NCI-H526 treated with DMSO at 0.1 percent for 48 hours (cell line): ENCODE measurements at regions not wholly inside any gene's neighbourhood (a gene's known extent, or its start where the extent isn't known, plus 50 kb on each side); places are given as distances from the start of the nearest gene placed in this dataset.
"Not testable (repeated sequence)": the region's sequence is repeated elsewhere in the genome, so short reads cannot be mapped to it uniquely, and the experiment has no call there.

ENCODE experiments used
- DNase-seq: peaks from one replicate; lab custom pipeline; 2025; lab: John Stamatoyannopoulos, UW

DNA sequence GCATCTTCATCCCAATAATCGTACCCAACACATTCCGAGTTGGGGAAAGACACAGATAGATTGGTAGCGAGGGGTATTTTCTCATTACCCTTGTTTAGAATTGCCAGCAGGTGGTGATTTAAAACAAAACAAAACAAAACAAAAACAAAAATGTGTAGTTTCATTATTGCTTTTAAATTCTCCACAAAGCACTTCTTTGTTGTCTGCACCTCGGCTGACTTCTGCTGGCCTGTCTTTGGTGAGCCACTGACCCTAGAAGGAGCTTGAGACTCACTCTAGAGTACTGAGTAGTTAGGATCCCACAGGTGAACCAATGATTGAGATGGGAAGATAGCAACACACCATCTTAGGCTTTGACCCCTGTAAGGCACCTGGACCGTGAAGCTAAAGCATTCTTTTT, 105.4 kb upstream of the BET1 start:
- no peak for DNase-seq

DNA sequence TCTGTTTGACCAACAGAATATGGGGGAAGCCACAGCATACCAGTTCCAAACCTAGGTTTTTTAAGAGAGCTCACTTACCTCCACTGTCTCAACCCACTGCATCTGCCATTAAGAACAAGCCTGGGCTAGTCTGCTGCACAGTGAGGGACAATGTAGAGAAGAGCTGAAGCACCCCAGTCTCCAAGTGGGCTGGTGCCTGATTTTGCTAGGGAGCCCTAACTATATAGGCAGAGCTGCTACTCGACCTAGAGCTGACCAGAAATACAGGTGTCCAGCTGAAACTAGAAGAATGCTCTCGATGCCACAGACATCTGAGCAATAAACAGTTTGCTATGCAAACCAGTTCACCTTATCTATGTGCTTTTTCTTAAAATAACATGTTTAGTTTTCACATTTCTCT, 106.9 kb upstream of the BET1 start:
- no peak for DNase-seq

DNA sequence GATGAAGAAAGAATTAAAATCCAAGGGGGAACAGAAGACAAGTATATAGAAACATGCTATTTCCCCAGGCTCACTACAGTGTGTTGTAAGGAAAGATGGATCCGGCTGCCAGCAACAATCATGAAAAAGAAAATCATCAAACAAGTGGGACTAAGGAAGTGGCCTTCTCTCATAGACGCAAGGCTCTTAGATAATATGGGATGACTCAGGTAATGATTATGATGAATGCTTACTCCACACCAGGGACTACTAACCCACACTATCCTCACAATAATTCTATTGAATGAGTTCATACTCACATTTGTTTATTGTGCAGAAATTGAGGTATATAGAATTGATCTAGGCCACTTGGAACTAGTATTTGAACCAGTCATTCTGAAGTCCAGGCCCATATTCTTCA, 111.2 kb upstream of the BET1 start:
- DNase-seq: no peak

DNA sequence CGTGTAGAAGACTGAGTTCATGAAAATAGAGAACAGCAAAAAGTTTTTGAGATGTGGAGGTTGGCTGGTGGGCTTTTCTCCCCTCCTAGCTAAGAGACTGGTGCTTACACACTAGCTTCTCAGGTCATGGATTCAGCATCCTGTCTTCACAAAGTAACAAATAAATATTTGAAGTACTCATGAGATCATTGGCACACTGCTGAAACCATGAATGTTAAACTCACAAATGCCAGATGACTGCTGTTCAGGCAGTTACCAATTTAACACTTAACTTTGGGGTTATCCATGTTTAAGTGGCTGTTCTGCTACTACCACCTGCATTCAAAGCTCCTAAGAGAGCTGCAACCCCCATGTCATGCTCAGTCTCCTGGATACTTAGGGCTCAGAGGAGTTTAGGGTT, 119.0 kb upstream of the BET1 start:
- DNase-seq: no peak

DNA sequence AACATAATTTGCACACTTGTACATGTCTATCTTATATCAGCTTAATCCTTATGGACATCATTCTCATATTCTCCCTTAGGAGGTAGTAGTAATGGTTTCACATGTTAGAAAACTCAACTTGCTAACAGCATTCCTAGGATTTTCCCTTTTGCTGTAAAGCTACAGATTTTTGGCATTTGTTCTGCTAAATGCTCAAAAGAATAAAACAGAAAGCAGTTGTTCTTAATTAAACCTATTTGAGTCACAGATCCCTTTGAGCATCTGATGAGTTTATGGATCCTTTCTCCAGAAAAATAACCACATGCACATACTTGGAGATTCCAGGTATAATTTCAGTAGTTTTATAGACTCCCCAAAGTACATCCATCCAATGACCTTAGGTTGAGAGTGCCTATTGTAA, 122.9 kb upstream of the BET1 start:
- no peak for DNase-seq

DNA sequence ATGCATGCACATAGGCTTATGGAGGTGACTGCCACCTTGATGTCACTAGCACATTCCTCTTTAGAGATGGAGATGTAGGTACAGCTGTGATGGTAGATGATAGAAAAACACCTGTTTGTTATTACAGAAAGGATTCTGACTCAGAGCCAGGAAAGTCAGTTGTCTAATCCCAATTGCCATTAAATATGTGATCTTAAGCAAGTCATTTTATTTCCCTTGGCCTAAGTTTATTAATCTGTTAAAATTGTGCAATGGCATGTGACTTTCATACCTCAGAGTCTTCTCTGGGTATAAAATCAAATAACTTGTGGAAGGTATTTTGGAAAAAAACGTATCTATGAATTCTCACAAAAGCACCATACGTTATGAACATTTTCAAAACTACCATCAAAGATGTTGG, 123.9 kb upstream of the BET1 start:
- DNase-seq: no peak

DNA sequence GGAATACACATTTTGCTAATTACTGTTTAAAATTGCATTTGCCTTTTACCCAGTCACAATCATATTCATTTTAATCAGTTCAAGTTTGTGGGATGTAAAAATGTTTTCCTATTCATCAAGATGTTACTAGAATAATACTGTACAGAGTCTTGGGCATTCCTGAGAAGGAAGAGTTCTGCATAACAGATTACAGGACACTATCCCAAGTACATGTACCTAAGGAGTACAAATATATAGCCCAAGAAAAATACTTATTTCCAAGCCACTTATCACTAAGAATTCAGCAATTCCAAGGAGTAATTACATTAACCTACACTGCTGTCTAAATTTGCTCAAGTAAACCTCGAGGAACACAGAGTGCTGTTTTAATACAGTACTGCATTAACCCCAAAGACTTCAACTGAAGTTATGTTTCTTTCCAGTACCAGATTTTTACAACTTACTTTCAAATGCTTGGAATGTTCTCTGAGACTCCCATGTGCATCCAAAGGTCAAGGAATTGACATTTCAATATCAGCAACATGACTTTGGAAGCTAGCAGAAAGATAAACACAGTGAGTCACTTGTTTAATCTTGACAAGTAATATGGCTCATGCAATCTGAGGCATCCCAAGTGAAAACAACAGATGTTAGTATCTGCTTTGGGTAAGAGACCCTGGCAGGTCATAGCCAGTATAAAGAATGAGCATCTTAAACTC, 125.4 kb upstream of the BET1 start:
- no peak for DNase-seq

DNA sequence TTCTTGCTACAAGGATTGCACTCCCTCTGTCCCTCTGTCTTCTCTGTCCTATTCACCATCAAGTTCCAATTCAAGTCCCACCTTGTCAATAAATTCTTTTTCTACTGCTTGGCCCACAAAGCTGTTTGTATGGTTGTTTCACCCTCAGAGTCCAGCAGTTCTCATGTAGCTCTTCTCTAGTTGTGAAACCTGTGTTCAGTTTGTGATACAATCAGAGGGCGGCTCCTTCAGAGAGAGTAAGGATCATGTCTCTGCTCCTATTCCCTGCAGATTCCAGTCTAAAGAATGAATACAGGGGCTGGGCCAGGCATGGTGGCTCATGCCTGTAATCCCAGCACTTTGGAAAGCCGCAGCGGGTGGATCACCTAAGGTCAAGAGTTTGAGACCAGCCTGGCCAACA, 126.6 kb upstream of the BET1 start:
- no peak for DNase-seq

DNA sequence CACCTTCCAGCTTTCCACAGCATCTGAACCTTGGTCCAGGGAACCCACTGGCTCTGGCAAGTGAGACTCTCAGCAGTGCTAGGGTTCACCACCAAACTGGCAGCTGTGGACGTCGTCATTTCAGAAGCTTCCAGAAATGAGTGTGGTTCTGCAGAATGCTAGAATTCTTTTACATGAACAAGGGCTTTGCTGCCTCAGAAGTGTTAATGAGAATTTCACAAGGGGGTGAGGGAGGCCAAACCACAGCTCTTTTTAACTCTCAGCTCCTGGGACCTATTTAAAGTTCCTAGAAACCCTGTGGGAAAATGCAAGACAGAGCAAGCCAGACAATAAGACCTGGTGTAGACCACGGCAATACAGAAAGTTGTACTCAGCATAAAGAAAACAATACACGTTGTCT, 129.3 kb upstream of the BET1 start:
- DNase-seq: no peak

DNA sequence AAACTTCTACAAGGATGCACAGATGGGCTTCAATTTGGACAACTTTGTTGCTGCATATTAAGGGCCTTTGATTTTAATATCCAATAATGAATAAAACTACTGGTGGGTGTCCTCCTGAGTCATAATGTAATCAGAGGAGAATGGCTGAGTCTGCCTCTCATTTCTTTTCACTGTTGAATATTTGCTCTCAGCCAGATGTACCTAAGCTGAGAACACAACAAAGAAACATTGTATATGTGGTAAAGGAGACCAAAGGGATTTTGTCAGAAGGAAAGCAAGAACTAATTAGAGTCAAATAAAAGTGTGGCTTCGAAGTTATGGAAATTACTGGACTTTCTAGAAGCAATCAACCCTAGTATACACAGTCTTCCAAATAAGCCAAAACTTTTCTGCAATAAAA, 131.0 kb upstream of the BET1 start:
- DNase-seq: no peak

DNA sequence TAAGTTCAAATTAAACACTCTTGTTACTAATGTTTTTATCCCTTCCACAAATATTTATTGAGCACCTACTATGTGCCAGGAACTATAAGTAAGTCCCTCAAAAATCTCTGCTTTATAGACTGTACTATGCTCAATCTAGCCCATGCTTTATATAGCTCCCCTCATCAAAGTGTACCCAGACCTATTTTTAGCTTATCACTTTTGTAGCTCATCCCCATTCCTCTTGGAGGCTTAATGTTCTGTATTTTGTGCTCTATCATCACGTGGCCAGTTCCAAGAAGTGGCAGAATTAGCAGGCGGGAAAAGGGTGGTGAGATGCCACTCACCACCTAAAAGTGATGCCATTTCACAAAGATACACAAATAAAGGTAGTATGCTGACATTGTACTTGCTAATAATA, 138.1 kb upstream of the BET1 start:
- no peak for DNase-seq

DNA sequence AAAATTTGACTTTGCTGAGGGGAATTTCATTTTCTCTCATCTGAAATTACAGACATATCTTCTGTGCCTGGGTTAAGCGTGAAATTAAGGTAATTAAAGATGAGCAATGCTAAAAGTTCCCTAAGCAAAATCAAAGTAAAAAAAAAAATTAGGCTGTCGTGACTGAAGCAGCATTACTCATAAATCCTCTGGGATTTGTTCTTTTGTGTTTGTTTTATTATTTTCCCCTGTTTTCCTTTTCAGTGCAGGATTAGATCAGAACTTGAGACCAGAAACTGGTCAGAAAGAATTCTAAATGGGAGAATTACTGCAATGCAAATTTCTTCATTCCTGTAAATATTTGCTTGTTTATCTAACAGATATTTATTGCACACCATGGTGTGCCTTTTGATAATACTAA, 141.4 kb upstream of the BET1 start:
- DNase-seq: no peak

DNA sequence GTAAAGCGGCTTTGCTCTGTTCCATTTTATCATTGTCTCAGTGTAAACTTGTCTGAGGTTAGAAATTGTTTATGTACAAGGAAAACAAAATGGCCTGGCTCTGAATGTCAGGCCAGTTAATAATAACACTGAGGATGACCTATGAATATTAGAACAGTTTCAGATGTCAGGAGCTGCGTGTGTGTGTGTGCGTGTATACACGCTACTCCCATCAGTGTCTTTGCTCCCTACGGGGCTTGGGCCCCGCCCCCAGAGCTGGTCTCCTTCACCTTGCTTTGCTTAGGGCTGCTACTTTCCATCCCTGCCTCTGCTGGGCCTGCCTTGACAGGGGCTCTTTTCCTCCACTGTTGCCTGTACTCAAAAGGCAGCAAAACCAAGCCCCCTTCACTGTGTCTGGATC, 142.3 kb upstream of the BET1 start:
- no peak for DNase-seq

DNA sequence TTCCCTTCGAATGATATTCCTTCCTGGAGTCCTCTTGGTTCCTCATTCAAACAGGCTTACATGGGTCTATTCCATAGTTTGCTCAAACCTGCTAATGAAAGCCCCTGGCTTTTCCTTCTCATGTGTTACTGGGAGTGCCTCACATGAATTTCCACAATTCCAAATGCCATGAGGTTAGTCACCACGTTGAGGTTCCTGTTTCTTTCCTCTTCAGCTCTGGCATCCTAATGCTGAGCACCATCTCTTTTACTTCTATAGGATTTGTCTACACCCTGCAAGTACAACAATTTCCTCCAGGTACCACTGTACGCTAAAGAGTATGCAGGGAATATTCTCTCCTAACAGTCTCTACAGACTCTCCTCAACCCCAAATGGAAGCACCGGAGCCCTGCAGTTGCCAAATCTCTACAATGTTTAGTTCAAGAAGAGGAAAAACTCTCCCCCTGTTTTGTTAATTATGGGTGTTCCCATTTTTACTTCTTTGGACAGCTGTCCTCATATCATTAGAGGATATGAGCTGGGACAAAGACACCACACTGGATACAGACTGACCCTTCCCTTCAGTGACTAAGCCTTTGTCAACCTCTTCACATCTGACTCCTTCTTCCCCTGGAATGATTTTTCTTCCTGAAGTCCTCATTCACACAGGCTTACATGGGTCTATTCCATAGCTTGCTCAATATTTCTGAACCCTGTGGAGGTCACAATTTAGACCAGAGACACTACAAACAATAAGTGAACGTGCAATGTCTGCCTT, 145.8 kb upstream of the BET1 start:
- DNase-seq: no peak

DNA sequence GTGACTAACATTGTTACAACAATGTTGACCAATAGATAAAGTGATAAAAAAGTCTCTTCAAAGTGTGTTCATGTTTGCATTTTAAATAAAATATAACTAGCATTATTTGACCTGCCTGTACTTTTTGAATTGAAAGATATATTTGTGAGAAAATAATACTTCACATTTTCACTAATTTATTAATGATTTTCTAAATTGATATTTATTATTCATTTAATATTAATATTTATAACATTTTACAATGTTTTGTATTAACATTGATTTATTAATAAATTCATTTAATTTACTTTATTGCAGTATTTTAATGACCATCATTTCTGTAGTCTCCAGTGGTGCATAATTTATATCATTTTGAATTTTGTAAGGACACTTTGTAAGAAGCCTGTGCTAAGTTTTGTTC, 150.0 kb upstream of the BET1 start:
- no peak for DNase-seq

DNA sequence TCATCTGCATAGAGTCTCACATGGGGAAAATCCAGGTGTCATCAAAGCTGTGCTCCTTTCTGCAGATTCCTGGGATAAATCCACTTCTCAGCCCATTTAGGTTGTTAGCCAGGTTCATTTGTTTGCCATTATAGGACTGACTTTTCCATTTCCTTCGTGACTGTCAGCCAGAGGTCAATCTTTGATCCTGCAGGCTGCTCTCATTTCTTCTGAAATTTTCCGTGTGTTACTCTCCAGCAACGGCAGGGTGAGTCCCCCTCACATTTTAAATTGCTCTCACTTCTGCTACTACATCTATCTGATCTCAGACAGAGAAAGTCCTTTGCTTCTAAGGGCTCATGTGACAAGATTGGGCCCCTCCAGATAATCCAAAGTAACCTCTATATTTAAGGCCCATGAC, 150.7 kb upstream of the BET1 start:
- no peak for DNase-seq

DNA sequence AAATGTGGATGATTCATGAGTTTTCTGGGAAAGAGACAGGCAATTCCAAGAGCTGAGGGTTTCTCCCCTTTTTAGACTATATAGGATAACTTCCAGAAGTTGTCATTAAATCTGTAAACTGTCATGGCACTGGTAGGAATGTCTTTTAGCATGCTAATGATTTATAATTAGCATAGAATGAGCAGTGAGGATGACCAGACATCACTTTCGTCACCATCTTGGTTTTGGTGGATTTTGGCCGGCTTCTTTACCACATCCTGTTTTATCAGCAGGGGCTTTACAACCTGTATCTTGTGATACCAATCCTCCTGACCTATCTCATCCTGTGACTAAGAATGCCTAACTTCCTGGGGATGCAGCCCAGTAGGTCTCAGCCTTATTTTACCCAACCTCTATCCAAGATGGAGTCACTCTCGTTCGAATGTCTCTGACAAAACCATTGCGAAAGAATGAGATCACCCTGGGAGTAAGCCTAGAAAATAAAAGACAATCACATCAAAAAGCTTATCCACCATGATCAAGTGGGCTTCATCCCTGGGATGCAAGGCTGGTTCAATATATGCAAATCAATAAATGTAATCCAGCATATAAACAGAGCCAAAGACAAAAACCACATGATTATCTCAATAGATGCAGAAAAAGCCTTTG, 153.6 kb upstream of the BET1 start:
- DNase-seq: not testable (repeated sequence)

DNA sequence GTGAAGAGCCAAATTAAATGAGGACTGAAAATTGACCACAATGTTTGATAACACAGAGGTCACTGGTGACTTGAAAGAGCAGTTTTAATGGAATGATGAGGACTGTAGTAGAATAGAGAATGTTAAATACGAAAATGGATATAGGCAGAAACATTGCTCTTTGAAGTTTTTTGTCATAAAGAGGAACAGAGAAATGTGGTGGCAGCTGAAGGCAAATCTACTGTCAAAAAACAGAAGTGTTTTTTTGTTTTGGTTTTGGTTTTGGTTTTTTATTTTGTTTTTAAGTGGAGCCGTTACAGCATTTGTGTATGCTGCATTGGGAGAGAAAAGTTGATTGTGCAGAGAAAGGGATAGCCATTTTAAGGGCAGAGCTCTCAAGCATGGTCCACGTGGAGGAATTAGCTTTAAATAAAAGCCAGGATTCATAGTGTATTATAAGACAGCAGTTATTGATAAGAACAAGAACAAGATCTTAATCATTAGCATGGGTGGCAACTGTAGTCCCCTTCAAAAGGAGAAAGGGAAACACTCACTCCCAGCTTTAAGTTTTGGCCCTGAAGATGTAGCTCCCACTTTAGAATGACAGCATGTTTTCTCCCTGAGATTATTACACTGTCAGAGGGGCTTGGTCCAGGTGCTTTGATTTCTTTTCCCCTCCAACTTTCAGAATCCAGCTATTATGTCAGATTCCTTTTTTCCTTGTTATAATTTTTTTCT, 156.7 kb upstream of the BET1 start:
- DNase-seq: no peak

DNA sequence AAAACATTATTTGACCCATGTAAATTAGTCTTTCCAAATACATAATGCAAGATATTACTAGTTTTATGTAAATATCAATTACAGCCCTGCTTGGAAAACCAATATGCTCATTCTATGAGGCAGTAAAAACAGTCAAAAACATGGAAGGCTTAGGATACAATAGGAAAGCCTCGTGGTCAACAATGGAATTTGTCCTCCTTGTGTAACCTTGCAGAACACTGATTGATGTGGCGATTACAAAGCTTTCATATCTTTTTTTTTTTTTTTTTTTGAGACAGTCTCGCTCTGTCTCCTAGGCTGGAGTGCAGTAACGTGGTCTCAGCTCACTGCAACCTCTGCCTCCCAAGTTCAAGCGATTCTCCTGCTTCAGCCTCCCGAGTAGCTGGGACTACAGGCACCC, 157.3 kb upstream of the BET1 start:
- DNase-seq: no peak

DNA sequence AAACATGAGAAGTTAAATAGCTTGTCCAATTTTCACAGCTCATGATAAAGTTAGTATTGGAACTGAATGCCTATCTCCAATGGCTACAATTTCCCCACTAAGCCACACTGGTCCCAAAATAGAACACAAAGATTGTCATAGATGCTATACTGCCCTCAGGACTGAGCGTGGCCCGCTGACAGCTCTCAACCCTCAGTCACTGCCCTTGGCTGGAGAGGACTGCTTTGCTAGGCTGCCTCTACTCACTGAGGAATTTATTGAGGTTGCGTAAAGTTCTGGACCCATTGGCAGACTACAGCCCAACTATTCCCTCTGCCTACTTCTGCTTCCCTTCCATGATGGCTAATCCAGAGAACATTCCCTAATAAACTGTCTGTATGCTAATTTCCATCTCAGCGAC, 165.5 kb upstream of the BET1 start:
- DNase-seq: no peak

DNA sequence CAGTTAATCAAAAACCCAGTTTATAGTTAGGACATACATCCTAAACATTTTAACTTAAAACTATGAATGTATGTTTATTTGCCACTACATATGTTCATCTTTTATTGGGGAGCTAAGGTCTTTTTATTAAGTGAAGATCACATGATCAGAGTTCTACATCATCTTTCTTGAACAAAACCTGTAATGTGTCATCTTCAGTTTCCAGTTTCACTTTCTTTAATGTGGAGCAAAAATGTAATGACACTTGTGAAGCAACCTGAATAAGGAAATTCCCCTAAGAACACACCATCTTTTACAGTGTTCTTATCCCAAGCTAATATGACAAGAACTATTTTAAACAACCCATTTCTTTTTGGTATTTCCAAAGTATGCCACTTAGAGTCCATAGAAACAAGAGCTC, 166.7 kb upstream of the BET1 start:
- DNase-seq: no peak

DNA sequence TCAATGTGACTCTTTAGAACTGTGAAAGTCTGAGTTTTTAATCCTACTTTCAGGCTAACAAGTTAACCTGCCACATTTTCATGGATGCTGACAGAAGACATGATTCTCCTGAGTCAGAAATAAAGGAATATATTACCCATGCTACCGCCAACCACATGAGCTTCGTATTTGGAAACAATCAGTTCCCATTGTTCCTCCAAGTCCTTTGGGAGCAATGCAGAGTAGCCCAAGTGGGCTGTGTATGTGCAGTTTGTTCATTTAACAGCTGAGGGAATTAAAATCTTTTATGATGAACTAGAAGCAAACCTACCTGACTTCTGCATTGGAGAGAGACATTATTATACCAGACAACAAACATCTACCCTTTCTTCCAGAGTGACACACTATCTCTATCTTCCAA, 169.3 kb upstream of the BET1 start:
- no peak for DNase-seq

DNA sequence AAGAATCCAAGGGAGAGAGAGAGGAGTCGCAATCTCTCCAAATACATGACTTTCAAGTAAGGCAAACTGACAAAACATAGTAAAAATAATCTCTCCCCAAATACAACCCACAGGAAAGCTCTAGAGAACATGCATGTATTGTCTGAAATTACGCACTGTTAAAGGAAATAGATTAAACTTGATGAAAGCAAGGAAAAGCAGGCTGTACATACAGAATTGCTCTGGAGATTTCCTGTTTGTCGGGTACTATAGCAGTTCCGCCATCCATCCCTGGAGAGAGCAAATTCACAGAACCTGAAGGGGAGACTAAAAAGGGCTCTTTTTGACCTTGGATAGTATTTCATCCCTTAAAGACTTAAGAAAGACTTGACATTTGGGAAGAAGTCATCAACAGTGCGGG, 170.2 kb upstream of the BET1 start:
- DNase-seq: no peak
